Hematopoietic multipotent progenitor cell treated with erythropoietin and hydrocortisone succinate and interleukin-3 and kit ligand, for 17 days (in vitro differentiated cells): ENCODE measurements at regions not wholly inside any gene's neighbourhood (a gene's known extent, or its start where the extent isn't known, plus 50 kb on each side); places are given as distances from the start of the nearest gene placed in this dataset.

Source experiments
- DNase-seq: peaks from one replicate; pipeline ENCODE4 v3.0.0-alpha.2; 2015; ENCODE audit warnings: low spot score

- DNase-seq: no peak
Observed at GRCh38 chr3:57009802-57010201, 50.7 kb upstream of the SPATA12 start.

- no peak for DNase-seq
Observed at GRCh38 chr3:57009367-57009766, 51.1 kb upstream of the SPATA12 start.

- DNase-seq: no peak
Observed at GRCh38 chr3:57007521-57008460, 52.7 kb upstream of the SPATA12 start.

- no peak for DNase-seq
Observed at GRCh38 chr3:57006949-57007419, 53.5 kb upstream of the SPATA12 start.

- no peak for DNase-seq
Observed at GRCh38 chr3:57006179-57006657, 54.2 kb upstream of the SPATA12 start.

- no peak for DNase-seq
Observed at GRCh38 chr3:57004229-57004628, 56.2 kb upstream of the SPATA12 start.

- no peak for DNase-seq
Observed at GRCh38 chr3:57003676-57004075, 56.8 kb upstream of the SPATA12 start.

GRCh38 chr3:57001356-57001755 lies 59.1 kb upstream of the SPATA12 start:
- DNase-seq: no peak

GRCh38 chr3:57000012-57000411 lies 60.5 kb upstream of the SPATA12 start:
- no peak for DNase-seq

GRCh38 chr3:56999547-56999946 lies 60.9 kb upstream of the SPATA12 start:
- DNase-seq: no peak

- no peak for DNase-seq
Observed at GRCh38 chr3:56998076-56998529, 62.4 kb upstream of the SPATA12 start.

- no peak for DNase-seq
Observed at GRCh38 chr3:56997675-56998074, 62.8 kb upstream of the SPATA12 start.

- DNase-seq: no peak
Observed at GRCh38 chr3:56997041-56997440, 63.4 kb upstream of the SPATA12 start.

- no peak for DNase-seq
Observed at GRCh38 chr3:56994391-56994790, 66.1 kb upstream of the SPATA12 start.

GRCh38 chr3:56990641-56991015 lies 69.8 kb upstream of the SPATA12 start:
- DNase-seq: no peak

- no peak for DNase-seq
Observed at GRCh38 chr3:56989977-56990640, 70.4 kb upstream of the SPATA12 start.

- no peak for DNase-seq
Observed at GRCh38 chr3:56989169-56989976, 71.1 kb upstream of the SPATA12 start.

- peak; percentile 60 for DNase-seq
Observed at GRCh38 chr3:56988458-56989168, 71.9 kb upstream of the SPATA12 start.

GRCh38 chr3:56987238-56987895 lies 73.1 kb upstream of the SPATA12 start:
- no peak for DNase-seq

- no peak for DNase-seq
Observed at GRCh38 chr3:56986347-56986746, 74.1 kb upstream of the SPATA12 start.

GRCh38 chr3:56985878-56986277 lies 74.6 kb upstream of the SPATA12 start:
- no peak for DNase-seq
